ENCODE measurements at regions not wholly inside any gene's neighbourhood (a gene's known extent, or its start where the extent isn't known, plus 50 kb on each side); places are given as distances from the start of the nearest gene placed in this dataset.

DNA sequence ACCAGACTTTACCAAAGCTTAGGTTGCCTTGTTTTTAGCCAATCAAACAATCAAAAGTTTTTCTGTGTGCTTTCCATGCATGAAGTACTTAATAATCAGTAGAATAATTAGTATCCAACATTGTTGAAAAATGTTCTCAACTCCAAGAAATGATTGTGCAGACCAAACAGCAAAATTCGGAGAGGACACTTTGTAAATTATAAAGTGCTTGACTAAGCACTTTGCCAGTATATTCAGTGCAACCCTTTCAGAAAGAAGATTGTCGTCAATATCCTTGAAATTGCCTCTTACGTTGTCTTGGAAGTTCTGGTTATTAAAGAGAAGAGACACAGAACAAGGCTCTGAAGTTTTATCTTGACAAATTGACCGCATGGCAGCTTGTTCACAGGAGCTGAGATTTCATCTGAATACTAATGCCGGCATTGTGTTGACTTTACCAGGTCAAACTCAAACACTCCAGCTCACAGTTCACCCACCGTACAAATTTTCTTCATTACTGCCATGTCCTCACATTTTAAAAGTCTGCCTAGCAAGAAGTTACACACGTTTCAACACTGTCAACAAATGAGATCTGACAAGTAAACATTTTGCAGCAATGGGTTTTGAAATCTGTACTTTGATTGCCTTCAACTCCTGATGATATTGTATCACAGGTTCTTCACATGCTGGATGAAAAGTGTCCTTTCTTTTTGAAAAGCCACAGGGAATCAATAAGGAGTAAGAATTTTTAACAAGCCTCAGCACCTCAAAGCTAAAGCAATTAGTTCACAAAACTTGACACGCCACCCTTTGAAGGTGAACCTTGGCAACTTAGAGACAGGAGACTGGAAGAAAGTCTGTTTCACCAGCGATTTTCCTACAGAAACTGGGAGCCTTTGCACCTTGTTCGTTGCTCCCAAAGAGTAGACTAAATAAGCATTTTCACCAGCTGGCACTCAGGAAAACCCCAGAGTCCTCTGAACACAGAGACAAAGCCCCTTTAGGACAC, 150.9 kb downstream of the RFC3 start:
- TF ChIP-seq POLR2A (IDR thresholded peaks at IDR 0.05; ENCODE audit: low read length), result no peak
- no peak for TF ChIP-seq GATA1 (IDR thresholded peaks at IDR 0.05; ENCODE audit: low read depth, low read length)

Data from erythroblast (primary cell).